Stimulated activated CD4-positive, alpha-beta T cell treated with anti-CD3 and anti-CD28 coated beads, Interleukin-1b, Interleukin-23, amount 100 ng/mL, for 48 hours (primary cell): ENCODE measurements at regions not wholly inside any gene's neighbourhood (a gene's known extent, or its start where the extent isn't known, plus 50 kb on each side); places are given as distances from the start of the nearest gene placed in this dataset.

Source experiments
- DNase-seq: peaks from one replicate; pipeline ENCODE4 v3.0.0-alpha.2; 2020

DNA sequence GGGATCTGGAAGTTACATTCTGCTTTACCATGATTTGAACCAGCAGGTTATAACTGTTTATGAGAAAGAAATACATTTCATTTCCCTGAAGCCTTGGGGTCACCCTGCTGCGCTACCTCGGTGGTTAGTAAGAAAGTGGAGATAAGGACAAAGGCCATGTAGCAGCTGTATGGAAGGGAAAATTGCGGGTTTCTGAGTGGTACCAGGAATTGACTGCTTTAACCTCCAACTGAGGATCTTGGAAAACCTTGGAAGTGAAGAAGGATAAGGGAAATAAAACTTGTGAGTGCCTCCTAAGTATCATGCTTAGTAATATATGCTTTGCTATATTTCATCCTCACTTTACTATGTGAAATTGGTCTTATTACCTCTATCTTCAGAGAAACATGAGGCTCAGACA, 76.1 kb upstream of the GAP43 start:
- DNase-seq: no peak

DNA sequence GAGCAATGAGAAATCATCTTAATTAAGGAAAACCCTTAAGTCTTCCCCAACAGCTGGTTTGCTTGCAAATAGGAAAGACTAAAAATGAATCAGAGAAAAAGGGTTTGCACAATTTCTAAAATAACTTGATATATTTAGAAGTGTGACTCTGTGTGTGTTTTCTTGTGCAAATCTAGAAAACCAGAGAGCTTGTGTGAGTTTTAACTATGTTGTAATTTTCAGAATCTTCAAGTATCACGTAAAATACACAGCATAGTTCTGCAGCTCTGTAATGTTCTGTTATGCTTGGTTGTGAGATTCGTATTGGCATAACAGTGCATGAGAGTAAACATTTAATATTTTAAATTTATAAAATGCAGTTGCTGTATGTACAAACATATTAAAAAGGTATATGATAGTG, 74.7 kb upstream of the GAP43 start:
- DNase-seq: no peak

DNA sequence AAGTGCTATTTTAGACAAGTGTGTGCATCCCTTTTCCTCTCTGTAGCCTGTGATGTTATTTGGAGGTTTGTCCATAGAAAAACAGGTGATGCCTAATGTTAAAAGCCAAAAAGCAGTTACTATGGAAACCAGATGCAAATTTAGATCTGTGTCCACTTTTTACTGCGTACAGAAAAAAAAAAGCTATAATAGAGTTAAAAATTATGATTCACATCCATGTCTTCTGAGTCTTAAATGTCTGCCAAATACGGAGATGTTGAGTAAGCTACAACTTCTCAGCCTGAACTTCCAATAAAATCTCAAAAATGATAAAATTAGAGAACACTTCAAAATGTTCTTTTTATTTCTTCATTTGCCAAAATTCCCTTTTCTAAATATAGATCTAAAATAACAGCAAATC, 74.2 kb upstream of the GAP43 start:
- DNase-seq: no peak

DNA sequence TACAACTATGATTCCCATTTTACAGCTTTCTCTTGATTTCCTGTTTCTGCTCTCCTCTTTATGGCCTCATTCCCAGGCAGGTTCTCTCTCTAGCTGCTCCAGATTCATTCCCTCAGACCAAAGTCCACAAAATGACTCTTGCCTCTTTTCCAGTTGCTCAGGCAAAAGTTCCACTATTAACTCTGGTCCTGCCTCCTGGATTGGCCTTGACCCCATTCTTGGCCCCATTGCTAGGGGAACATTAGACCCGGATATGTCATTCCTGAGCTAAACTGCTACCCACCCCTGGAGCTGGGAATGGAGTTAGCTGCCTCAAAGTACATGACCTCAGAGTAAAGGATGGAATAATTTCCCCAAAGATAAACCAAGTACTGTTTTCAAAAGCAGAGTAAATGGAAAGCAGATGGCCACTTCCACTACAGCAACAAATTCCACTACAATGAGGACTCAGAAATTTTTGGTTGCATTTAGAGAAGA, 73.0 kb upstream of the GAP43 start:
- no peak for DNase-seq

DNA sequence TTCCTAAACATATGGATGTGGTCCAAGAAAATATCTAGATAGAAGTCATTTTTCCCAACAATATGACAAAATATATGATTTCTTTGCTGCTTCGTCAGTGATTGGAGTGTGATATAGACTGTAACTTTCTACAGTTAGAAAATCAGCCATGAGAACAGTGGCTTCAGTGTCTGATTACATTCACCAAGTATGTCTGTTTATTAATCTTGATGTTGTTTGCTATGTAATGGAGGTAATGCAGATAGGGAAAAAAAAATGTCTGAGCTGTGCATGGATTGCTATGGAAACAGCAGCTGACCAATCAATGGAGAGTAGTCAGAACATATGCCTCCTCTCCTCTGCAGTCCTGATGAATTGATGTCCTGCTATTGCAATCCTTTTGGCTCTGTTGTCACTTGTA, 72.3 kb upstream of the GAP43 start:
- no peak for DNase-seq

- no peak for DNase-seq
Measured at GRCh38 chr3:115552007-115552406, 71.3 kb upstream of the GAP43 start.

- DNase-seq: no peak
Measured at GRCh38 chr3:115553796-115554486, 69.4 kb upstream of the GAP43 start.

GRCh38 chr3:115554487-115554807, 68.9 kb upstream of the GAP43 start:
- DNase-seq: no peak

DNA sequence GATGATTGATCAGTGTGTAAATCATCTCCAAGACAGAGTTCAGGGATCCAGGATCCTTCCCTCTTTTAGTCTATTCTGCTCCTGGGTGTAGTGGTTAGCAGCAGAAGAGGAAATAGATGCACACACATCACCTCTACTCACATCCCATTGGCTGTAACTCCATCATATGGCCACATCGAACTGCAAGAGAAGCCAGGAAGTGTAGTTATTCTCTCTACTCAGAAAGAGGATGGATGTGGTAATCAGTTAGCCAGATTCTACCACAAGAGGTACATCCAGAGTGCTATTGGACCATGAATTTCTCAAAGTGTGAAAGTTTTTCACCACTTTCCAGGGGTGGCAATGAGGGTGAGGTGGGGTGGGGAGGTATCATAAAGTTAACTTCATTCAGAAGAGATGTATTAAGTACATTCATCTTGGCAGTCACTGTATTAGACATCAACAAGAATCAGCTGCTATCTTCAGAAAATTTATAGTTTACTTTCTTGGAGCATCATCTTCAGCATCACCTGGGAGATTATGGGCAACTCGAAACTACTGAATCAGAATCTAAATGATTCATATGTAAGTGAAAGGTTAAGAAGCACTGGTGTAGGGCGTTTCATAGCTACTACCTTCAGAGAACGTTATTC, 60.6 kb upstream of the GAP43 start:
- DNase-seq: no peak

- no peak for DNase-seq
Measured at GRCh38 chr3:115563984-115564383, 59.3 kb upstream of the GAP43 start.

DNA sequence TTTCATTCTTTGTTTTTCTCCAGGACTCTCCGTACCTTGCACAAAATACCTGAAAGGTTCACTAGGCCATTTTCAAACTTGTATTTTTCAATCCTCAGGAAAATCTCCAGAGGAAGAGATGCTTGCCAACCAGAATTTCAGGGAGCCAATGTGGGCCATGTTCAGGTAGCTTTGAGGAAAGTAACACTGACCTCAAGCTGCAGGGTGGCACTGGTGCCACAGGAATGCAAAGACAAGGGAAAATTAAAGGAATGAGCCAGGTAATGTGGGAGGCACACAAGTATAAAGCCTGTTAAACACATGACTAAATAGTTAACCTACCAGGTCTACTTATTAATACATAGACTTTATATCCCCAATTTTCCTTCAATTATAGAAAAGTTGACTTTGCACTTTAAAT, 51.9 kb upstream of the GAP43 start:
- DNase-seq: no peak
